IgD-negative memory B cell (primary cell): ENCODE measurements at regions not wholly inside any gene's neighbourhood (a gene's known extent, or its start where the extent isn't known, plus 50 kb on each side); places are given as distances from the start of the nearest gene placed in this dataset.
"Not testable (repeated sequence)": the region's sequence is repeated elsewhere in the genome, so short reads cannot be mapped to it uniquely, and the experiment has no call there.

ENCODE experiments used
- H3K27ac Mint-ChIP-seq, 3 donors: one replicate each; pipeline ENCODE4 v1.8.0; 2020 to 2022; ENCODE audit warnings: mild to moderate bottlenecking in 3 of 3, mixed read lengths in 3 of 3, moderate library complexity in 1 of 3
- H3K27me3 Mint-ChIP-seq: one replicate; pipeline ENCODE4 v1.8.0; 2021; ENCODE audit warnings: mixed read lengths
- H3K36me3 Mint-ChIP-seq: one replicate; pipeline ENCODE4 v1.8.0; 2020; ENCODE audit warnings: mild to moderate bottlenecking, mixed read lengths
- H3K4me1 Mint-ChIP-seq, 3 donors: one replicate each; pipeline ENCODE4 v1.8.0; 2020 to 2022; ENCODE audit warnings: mixed read lengths in 3 of 3, mild to moderate bottlenecking in 1 of 3
- H3K4me3 Mint-ChIP-seq, 4 donors: one replicate each; pipeline ENCODE4 v1.8.0; 2020 to 2022; ENCODE audit warnings: mild to moderate bottlenecking in 4 of 4, mixed read lengths in 4 of 4, moderate library complexity in 3 of 4
- H3K9me3 Mint-ChIP-seq, 3 donors: one replicate each; pipeline ENCODE4 v1.8.0; 2020 to 2021; ENCODE audit warnings: mixed read lengths in 3 of 3, mild to moderate bottlenecking in 1 of 3

DNA sequence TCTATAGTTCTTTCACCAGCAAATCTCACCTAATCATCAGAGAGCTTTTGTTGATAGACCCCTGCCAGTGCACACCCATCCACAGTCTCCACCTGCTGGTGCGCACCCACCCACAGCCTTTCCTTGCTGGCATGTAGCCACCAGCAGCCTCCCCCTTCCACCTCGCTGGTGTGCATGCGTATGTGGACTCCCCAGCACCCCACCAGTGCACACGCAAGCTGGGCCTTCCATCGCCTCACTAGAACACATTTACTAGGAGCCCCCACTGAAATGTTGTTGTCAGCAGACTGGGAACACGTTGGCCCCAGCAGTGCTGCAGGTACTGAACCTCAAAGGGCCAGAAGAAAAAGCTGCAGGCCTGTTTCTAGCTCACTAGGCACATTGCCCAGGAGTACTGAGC, 104.9 kb upstream of the ZWINT start:
- Mint-ChIP-seq H3K4me1 (no peaks in the 10 kb centered on the region), H3K9me3 (no peaks in the 10 kb centered on the region), H3K36me3 (no peaks in the 10 kb centered on the region), H3K27ac (no peak overlapping the region), H3K27me3 (no peaks in the 10 kb centered on the region), H3K4me3 (no peak overlapping the region)

DNA sequence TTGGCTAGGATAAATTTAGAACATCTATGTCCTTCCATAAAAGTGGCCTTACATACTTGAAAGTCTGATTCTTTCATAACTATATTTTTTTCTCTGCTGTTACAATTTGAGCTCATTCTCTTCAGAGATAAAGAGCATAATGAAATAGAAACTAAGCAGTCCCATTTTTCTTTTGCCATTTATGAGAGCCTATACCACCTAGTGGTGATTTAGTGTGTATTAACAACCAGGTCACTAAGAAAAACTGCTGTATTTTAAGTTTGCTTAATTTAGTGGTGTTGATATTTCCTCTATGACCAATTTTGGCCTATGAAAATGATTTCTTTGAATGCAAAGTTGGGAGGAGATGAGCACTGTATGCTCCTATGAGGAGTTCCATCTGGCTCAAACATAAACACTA, 88.7 kb upstream of the ZWINT start:
- Mint-ChIP-seq H3K4me3 (no peak overlapping the region), H3K4me1 (peaks cover 0 to 1% (median 0%) of the 10 kb centered on the region in 3 donors), H3K27me3 (no peaks in the 10 kb centered on the region), H3K27ac (no peak overlapping the region), H3K9me3 (peaks cover 0 to 1% (median under 1%) of the 10 kb centered on the region in 3 donors), H3K36me3 (no peaks in the 10 kb centered on the region)

GRCh38 chr10:56447613-56448012, 86.6 kb upstream of the ZWINT start:
- not testable (repeated sequence) for H3K4me1 Mint-ChIP-seq, H3K27me3 Mint-ChIP-seq, H3K9me3 Mint-ChIP-seq, H3K27ac Mint-ChIP-seq, H3K4me3 Mint-ChIP-seq, H3K36me3 Mint-ChIP-seq

DNA sequence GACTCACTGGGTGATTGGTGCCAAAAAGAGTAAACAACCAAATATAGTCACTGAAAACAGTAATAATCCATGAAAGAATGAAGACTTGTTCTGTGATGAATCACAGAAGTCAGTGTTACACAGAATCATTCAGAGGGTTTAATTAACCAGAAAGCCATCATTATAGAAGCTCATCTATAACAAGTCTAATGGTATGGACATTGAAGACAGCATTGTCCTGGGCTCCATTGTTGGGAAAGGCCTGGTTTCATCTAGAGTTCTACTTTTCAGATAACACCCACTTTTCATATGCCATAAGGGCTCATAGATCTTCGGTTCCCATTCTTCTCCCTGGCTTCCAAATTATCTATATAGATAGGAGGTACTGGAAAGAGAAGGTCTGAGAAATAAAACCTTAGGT, 80.3 kb upstream of the ZWINT start:
- not testable (repeated sequence) for H3K4me1 Mint-ChIP-seq, H3K27me3 Mint-ChIP-seq, H3K36me3 Mint-ChIP-seq, H3K27ac Mint-ChIP-seq, H3K9me3 Mint-ChIP-seq, H3K4me3 Mint-ChIP-seq
